Spleen (tissue), 11 donors: ENCODE measurements at regions not wholly inside any gene's neighbourhood (a gene's known extent, or its start where the extent isn't known, plus 50 kb on each side); places are given as distances from the start of the nearest gene placed in this dataset.

Source experiments
- DNase-seq: peaks from one replicate; pipeline ENCODE4 v3.0.0-alpha.2; 2020
- H3K27ac ChIP-seq, 8 donors: fragments of 200-600 bp; sonication (generic) in 7 of 8; 1 replicate in 4 of 8; 2 replicates in 4 of 8; pipeline versions ENCODE4 v1.5.0 to v1.8.0; 2016 to 2021; ENCODE audit warnings: inconsistent platforms in 4 of 8, mild to moderate bottlenecking in 4 of 8, moderate library complexity in 1 of 8
- H3K27me3 ChIP-seq, 7 donors: fragments of 200-600 bp; sonication (generic) in 6 of 7; replicated peaks in 1 of 7; 1 replicate in 4 of 7; 2 replicates in 3 of 7; pipeline versions ENCODE4 v1.5.0 to v1.8.0; 2016 to 2021; ENCODE audit warnings: inconsistent platforms in 3 of 7, mild to moderate bottlenecking in 1 of 7
- H3K36me3 ChIP-seq, 6 donors: fragments of 200-600 bp; sonication (generic) in 5 of 6; 1 replicate in 4 of 6; 2 replicates in 2 of 6; pipeline versions ENCODE4 v1.5.0 to v1.8.0; 2016 to 2021; ENCODE audit warnings: inconsistent platforms in 2 of 6
- H3K4me1 ChIP-seq, 6 donors: fragments of 200-600 bp; sonication (generic) in 5 of 6; 1 replicate in 3 of 6; 2 replicates in 3 of 6; pipeline versions ENCODE4 v1.5.0 to v1.8.0; 2016 to 2021; ENCODE audit warnings: inconsistent platforms in 3 of 6
- H3K4me3 ChIP-seq, 8 donors: fragments of 200-600 bp; sonication (generic) in 7 of 8; 1 replicate in 4 of 8; 2 replicates in 4 of 8; pipeline versions ENCODE4 v1.5.0 to v1.8.0; 2016 to 2021; ENCODE audit warnings: inconsistent platforms in 4 of 8, mild to moderate bottlenecking in 4 of 8, moderate library complexity in 2 of 8
- H3K9me3 ChIP-seq, 8 donors: fragments of 200-600 bp; sonication (generic) in 7 of 8; 1 replicate in 4 of 8; 2 replicates in 4 of 8; pipeline versions ENCODE4 v1.5.0 to v1.8.0; 2016 to 2021; ENCODE audit warnings: inconsistent platforms in 4 of 8
- POLR2A ChIP-seq, 3 donors: fragments of 450-650 bp; IDR thresholded peaks; one replicate each; pipeline ENCODE4 v1.5.1; 2017; ENCODE audit warnings: antibody characterized with exemption in 3 of 3, mild to moderate bottlenecking in 1 of 3
- POLR2AphosphoS5 ChIP-seq, 3 donors: sonication (generic); formaldehyde crosslinking; IDR thresholded peaks; one replicate each; pipeline ENCODE4 v1.5.1; 2017; ENCODE audit warnings: antibody characterized with exemption in 3 of 3
- WGBS, 5 donors: extraction: QIAGEN DNeasy Blood & Tissue Kit in 3 of 5; methylation state at CpG; one replicate each; pipeline versions ENCODE4 v1.1.5 to v1.1.7; 2013 to 2018; 5-methylcytosine and 5-hydroxymethylcytosine counted together
- intact Hi-C: fragments of 100-400 bp; cut with DNase I; formaldehyde crosslinking; loops from one replicate; pipeline ENCODE4 v1.15.0; 2023; ENCODE audit warnings: low total_unique reads
- TF ChIP-seq, protein P1 (sequence below), 11 experiments: fragments of 200-600 bp in 7 of 11; fragments of 450-650 bp in 4 of 11; sonication (generic) in 4 of 11; IDR thresholded peaks in 8 of 11; conservative IDR thresholded peaks in 3 of 11; 1 replicate in 7 of 11; 2 replicates in 4 of 11; pipeline versions ENCODE4 v1.4.0 to v1.8.0; 2016 to 2021; ENCODE audit warnings: antibody characterized with exemption in 11 of 11, inconsistent platforms in 4 of 11, mild to moderate bottlenecking in 1 of 11
- donor health status: healthy with polysubstance abuse.
- donor health status: DM: no; HTN: no; CAD: no; lungs with moderate emphysema.
- donor health status: DM: no; HTN: no; CAD: no.
- donor health status: Bipolar disorder and iron deficiency.
- donor health status: healthy.
- donor health status: DM: no; HTN: no; CAD: no.
- donor health status: DM: yes; HTN: yes; CAD: no.

GRCh38 chr2:129641371-129641770, 338.1 kb upstream of the RAB6C start:
- Histone ChIP-seq H3K27ac (no peak overlapping the region), H3K27me3 (no peaks in the 10 kb centered on the region), H3K4me3 (no peak overlapping the region), H3K36me3 (no peaks in the 10 kb centered on the region), H3K4me1 (no peaks in the 10 kb centered on the region), H3K9me3 (no peaks in the 10 kb centered on the region)
- TF ChIP-seq, protein P1, sequence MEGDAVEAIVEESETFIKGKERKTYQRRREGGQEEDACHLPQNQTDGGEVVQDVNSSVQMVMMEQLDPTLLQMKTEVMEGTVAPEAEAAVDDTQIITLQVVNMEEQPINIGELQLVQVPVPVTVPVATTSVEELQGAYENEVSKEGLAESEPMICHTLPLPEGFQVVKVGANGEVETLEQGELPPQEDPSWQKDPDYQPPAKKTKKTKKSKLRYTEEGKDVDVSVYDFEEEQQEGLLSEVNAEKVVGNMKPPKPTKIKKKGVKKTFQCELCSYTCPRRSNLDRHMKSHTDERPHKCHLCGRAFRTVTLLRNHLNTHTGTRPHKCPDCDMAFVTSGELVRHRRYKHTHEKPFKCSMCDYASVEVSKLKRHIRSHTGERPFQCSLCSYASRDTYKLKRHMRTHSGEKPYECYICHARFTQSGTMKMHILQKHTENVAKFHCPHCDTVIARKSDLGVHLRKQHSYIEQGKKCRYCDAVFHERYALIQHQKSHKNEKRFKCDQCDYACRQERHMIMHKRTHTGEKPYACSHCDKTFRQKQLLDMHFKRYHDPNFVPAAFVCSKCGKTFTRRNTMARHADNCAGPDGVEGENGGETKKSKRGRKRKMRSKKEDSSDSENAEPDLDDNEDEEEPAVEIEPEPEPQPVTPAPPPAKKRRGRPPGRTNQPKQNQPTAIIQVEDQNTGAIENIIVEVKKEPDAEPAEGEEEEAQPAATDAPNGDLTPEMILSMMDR (IDR thresholded peaks at IDR 0.05 in 8 of 11, conservative IDR thresholded peaks at IDR 0.05 in 3 of 11) = no peak
- TF ChIP-seq POLR2A (IDR thresholded peaks at IDR 0.05) (no peak), POLR2AphosphoS5 (IDR thresholded peaks at IDR 0.05) (no peak)
- intact Hi-C loops = no loop called here
- WGBS, 5 donors = 38 to 69% (median 57%) methylated on average over 2 of the region's 2 CpGs
- DNase-seq = no peak

- no peaks in the 10 kb centered on the region for H3K27me3 ChIP-seq
- DNase-seq = no peak
- no peak overlapping the region for H3K4me3 ChIP-seq
- H3K27ac ChIP-seq = no peak overlapping the region
- intact Hi-C loops = no loop called here
- no peaks in the 10 kb centered on the region for H3K9me3 ChIP-seq
- 78 to 87% (median 83%) methylated on average over 3 of the region's 3 CpGs for WGBS, 5 donors
- no peaks in the 10 kb centered on the region for H3K36me3 ChIP-seq
- TF ChIP-seq POLR2AphosphoS5 (IDR thresholded peaks at IDR 0.05) (no peak), POLR2A (IDR thresholded peaks at IDR 0.05) (no peak)
- TF ChIP-seq, protein P1 (IDR thresholded peaks at IDR 0.05 in 8 of 11, conservative IDR thresholded peaks at IDR 0.05 in 3 of 11) = no peak
- H3K4me1 ChIP-seq = no peaks in the 10 kb centered on the region
These were observed 336.9 kb upstream of the RAB6C start for GRCh38 chr2:129642526-129643043.

DNA sequence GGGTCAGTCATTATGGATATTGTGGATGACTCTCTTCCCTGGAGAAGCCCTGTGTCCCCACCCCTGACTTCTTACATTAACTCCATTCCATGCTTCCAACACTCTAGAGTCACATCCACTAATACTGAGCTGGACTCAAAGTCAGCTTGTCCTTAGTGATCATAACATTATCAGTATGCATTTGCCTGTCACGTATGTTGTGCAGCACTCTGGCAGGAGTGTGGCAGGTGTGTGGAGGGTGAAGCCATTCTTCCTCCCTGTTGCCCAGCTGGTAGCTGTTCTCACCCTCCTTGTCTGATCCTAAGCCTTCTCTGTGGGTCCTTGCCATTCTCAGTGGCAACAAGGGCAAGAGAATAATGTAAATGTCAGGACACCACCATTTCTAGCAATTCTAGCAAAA, 334.1 kb upstream of the RAB6C start:
- intact Hi-C loops = no loop called here
- Histone ChIP-seq H3K27me3 (no peaks in the 10 kb centered on the region), H3K9me3 (no peaks in the 10 kb centered on the region), H3K27ac (no peak overlapping the region), H3K4me1 (no peaks in the 10 kb centered on the region), H3K4me3 (no peak overlapping the region), H3K36me3 (no peaks in the 10 kb centered on the region)
- no peak for DNase-seq
- TF ChIP-seq POLR2AphosphoS5 (IDR thresholded peaks at IDR 0.05) (no peak), POLR2A (IDR thresholded peaks at IDR 0.05) (no peak)
- TF ChIP-seq, protein P1 (IDR thresholded peaks at IDR 0.05 in 8 of 11, conservative IDR thresholded peaks at IDR 0.05 in 3 of 11) = no peak
- WGBS, 5 donors = 71 to 100% (median 97%) methylated on average over 1 of the region's 1 CpG

DNA sequence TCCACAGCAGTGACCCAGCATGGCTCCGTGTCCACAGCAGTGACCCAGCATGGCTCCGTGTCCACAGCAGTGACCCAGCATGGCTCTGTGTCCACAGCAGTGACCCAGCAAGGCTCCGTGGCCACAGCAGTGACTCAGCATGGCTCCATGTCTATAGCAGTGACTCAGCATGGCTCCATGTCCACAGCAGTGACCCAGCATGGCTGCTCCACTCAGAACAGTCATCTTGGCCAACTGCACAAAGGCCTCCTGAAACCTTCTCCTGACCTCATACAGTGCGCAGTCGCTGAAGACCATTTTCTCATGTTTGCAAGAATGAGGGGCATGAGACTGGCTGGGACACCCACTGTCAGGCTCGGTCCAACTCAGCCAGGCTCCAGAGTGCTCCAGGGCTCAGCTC, 333.4 kb upstream of the RAB6C start:
- Histone ChIP-seq H3K9me3 (no peaks in the 10 kb centered on the region), H3K27me3 (no peaks in the 10 kb centered on the region), H3K27ac (no peak overlapping the region), H3K4me3 (no peak overlapping the region), H3K4me1 (no peaks in the 10 kb centered on the region), H3K36me3 (no peaks in the 10 kb centered on the region)
- DNase-seq = no peak
- intact Hi-C loops = no loop called here
- TF ChIP-seq POLR2AphosphoS5 (IDR thresholded peaks at IDR 0.05) = no peak
- TF ChIP-seq POLR2A (IDR thresholded peaks at IDR 0.05) = no peak
- TF ChIP-seq, protein P1 (IDR thresholded peaks at IDR 0.05 in 8 of 11, conservative IDR thresholded peaks at IDR 0.05 in 3 of 11) = no peak
- WGBS, 5 donors = 84 to 95% (median 93%) methylated on average over 3 to 6 of the region's 6 CpGs
